Vagina (tissue), 2 donors: ENCODE measurements at regions not wholly inside any gene's neighbourhood (a gene's known extent, or its start where the extent isn't known, plus 50 kb on each side); places are given as distances from the start of the nearest gene placed in this dataset.

ENCODE experiments used
- CTCF ChIP-seq, 3 experiments: fragments of 450-650 bp in 2 of 3; fragments of 200-600 bp in 1 of 3; sonication (generic) in 1 of 3; IDR thresholded peaks; one replicate each; pipeline ENCODE4 v1.5.1; 2017 to 2019; ENCODE audit warnings: antibody characterized with exemption in 3 of 3, mild to moderate bottlenecking in 2 of 3, moderate library complexity in 2 of 3
- POLR2AphosphoS5 ChIP-seq, 2 donors: sonication (generic); formaldehyde crosslinking; IDR thresholded peaks; one replicate each; pipeline ENCODE4 v1.9.0; 2017; ENCODE audit warnings: antibody characterized with exemption in 2 of 2, mild to moderate bottlenecking in 2 of 2, low read depth in 1 of 2; ENCODE audit not compliant: insufficient read depth in 1 of 2

GRCh38 chr4:108559068-108559793, 61.1 kb upstream of the RPL34 start:
- TF ChIP-seq POLR2AphosphoS5 (IDR thresholded peaks at IDR 0.05; ENCODE audit: insufficient read depth in 1 of 2, low read depth in 1 of 2) (no peak), CTCF (IDR thresholded peaks at IDR 0.05) (no peak)
